NCI-H82 treated with DMSO at 0.1 percent for 48 hours (cell line): ENCODE measurements at regions not wholly inside any gene's neighbourhood (a gene's known extent, or its start where the extent isn't known, plus 50 kb on each side); places are given as distances from the start of the nearest gene placed in this dataset.
"Not testable (repeated sequence)": the region's sequence is repeated elsewhere in the genome, so short reads cannot be mapped to it uniquely, and the experiment has no call there.

Source experiments
- DNase-seq: peaks from one replicate; lab custom pipeline; 2025; ENCODE audit not compliant: unreplicated experiment; lab: John Stamatoyannopoulos, UW

DNA sequence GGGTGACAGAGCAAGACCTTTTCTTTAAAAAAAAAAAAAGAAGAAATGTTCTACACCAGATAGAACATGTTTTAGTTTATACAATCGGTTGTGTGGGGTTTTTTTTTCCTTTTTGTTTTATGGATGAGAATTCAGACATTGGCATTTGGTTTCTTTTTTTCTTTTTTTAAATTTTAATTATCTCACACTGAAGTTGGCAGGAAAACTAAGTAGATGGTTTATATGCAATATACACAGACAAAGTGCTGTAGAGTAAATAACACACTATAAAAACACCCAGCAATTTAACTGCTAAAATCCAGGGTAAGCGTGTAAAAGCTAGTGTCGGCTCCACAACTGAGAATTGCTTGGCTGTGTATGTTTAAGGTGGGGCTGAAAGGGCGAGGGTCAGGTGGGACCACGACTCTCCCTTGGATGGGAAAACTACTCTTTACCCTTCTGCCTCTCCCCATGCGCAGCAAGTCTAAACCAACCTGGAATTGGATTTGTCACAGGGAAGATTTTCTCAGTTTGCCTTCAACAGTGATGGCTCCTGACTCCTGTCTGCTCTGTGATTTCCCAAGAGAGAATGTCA lies 147.1 kb upstream of the MARCKS start:
- no peak for DNase-seq

DNA sequence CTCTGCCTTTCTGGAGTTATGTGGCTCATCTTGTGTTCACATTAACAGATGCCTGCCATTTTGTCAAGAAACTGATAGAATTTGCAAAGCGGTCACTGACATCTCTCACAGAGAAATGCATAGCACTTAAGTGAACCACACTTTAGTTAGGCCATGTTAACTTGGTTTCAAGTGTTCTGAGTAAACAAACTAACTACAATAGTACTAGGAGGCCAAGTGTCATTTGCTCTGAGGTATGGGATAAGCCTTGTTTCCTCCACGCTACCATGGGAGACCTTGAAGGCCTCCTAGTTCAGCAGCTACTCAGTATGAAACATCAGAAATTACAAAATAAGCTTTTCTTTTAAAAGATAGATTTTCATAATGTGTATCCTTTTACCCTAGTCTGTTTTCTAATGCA lies 143.5 kb upstream of the MARCKS start:
- DNase-seq, result no peak

GRCh38 chr6:113718588-113718987 lies 138.6 kb upstream of the MARCKS start:
- DNase-seq, result no peak

GRCh38 chr6:113719064-113719463 lies 138.1 kb upstream of the MARCKS start:
- peak; percentile 93 for DNase-seq

- no peak for DNase-seq
These were observed 137.6 kb upstream of the MARCKS start for GRCh38 chr6:113719545-113719944.

- no peak for DNase-seq
These were observed 134.0 kb upstream of the MARCKS start for GRCh38 chr6:113723182-113723581.

GRCh38 chr6:113724927-113725326 lies 132.2 kb upstream of the MARCKS start:
- not testable (repeated sequence) for DNase-seq

GRCh38 chr6:113731541-113731940 lies 125.6 kb upstream of the MARCKS start:
- no peak for DNase-seq

- DNase-seq, result peak; percentile 81
These were observed 124.7 kb upstream of the MARCKS start for GRCh38 chr6:113732384-113732966.

GRCh38 chr6:113733381-113733780 lies 123.8 kb upstream of the MARCKS start:
- no peak for DNase-seq

DNA sequence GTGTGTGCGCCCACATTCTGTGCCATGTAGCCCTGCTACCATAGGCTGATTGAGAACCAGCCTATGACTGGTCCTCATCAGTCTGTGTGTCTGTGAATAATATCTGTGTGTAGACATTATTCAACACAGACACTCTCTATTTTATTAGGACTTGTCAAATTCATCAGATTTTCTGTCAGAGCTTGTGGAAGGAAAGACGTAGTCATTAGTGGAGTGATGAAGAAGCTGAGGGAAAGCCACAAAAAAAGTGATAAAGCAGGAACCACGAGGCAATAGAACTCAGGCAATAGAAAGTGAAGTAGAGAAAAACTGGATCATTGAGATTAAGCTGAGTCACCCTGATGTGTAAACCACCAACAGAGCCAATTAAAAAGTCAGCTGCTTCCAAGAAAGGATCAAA lies 122.2 kb upstream of the MARCKS start:
- DNase-seq, result no peak

- DNase-seq, result no peak
These were observed 121.7 kb upstream of the MARCKS start for GRCh38 chr6:113735491-113735890.

GRCh38 chr6:113736978-113737377 lies 120.2 kb upstream of the MARCKS start:
- DNase-seq, result no peak

GRCh38 chr6:113739041-113739655 lies 118.0 kb upstream of the MARCKS start:
- DNase-seq, result no peak

- DNase-seq, result no peak
These were observed 115.5 kb upstream of the MARCKS start for GRCh38 chr6:113741651-113742050.

DNA sequence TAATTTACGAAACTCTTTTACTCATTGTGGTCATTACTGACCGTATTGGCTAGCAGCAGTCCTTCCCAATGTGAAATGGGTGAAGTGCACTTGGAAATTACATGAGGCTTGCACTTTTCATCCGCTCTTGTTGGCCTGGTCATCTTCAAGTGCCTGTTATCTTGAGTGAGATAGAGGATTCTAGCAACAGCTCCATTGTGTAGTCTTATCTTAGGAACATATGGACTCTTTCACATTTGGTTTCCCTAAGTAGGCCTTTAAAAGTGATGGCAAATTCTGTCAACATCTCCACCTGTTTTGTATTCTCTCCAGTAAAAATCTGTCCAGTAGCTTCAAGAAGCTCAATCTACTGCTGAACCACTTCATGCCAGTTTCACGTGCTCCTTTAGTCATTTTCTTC lies 114.8 kb upstream of the MARCKS start:
- DNase-seq, result no peak

GRCh38 chr6:113744861-113745260 lies 112.3 kb upstream of the MARCKS start:
- no peak for DNase-seq

- DNase-seq, result no peak
These were observed 106.8 kb upstream of the MARCKS start for GRCh38 chr6:113750151-113750855.

DNA sequence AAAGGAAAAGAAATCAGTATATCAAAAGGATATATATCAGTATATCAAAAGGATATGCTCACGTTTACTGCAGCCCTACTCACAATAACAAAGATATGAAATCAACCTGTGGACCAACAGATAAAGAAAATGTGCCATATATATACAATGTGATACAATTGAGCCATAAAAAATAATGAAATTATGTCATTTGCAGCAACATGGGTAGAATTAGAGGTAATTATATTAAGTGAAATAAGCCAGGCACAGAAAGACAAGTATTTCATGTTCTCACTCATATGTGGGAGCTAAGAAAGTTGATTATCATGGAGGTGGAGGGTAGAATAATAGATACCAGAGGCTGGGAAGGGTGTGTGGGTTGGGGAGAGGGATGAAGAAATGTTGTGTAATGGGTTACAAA lies 102.9 kb upstream of the MARCKS start:
- DNase-seq, result no peak

DNA sequence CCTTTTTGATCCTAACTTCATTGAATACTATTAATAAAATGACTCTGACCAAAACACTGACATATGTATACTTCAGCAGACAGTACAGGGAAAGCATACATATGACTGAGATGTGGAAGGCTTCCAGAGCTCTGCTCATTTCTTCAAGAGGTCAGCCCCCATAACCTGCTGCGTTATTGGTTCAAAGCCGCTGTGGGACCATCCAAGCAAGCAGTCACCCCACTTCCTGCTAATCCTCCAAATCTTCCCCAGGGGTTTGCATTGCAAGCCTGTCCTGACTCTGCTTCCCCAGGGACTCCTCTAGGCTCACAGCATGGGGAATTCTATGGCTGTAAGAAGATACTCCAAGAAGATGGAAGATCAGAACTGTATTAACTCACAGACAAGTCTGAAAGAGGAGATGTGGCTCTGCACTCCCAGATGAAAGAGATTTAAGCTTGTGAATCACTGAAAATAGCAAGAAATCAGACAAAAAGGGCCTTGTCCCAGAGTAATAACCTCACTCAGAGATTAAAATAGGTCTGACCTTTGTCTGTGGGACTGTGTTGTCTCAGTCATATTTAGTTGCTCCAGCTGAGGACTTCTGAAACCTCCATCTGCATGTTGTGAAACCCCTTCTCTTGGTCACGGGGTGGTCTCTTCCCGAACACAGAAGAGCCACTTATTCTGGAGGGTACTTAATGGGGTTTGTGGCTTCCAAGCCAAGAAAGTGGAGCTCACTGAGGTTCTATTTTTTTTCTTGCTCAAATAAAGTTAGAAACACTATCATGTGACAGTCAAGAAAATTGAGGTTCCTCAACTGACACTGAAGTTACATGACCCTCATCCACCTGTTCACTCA lies 101.5 kb upstream of the MARCKS start:
- no peak for DNase-seq

DNA sequence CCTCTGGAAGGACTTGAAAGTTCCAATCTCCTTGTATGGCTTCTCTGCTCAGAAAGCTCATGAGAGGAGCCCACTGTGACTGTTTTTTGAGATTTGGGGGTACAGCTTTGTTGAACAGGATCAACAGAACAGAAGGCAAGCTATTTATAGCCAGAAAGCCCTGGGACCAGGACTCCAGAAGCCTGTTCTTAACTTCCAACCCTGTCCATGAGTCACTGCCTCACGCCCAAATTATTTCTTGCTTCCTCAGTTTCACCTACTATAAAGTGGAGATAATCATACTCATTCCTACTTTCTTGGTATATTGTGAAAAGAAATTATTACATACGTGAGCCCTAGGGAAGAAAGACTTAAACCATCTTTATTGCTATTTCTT lies 100.9 kb upstream of the MARCKS start:
- no peak for DNase-seq
